Tibial artery (tissue), 4 donors: ENCODE measurements at regions not wholly inside any gene's neighbourhood (a gene's known extent, or its start where the extent isn't known, plus 50 kb on each side); places are given as distances from the start of the nearest gene placed in this dataset.

Source experiments
- DNase-seq, 2 donors: peaks; one replicate each; pipeline ENCODE4 v3.0.0-alpha.2; 2019
- H3K27ac ChIP-seq, 2 donors: fragments of 200-600 bp; sonication (generic) in 1 of 2; 1 replicate in 1 of 2; 2 replicates in 1 of 2; pipeline ENCODE4 v1.5.1; 2018 to 2019; ENCODE audit warnings: mild to moderate bottlenecking in 1 of 2
- H3K27me3 ChIP-seq, 2 donors: fragments of 200-600 bp; sonication (generic) in 1 of 2; one replicate each; pipeline versions ENCODE4 v1.5.1 to v1.6.0; 2016 to 2019
- H3K36me3 ChIP-seq, 3 donors: fragments of 200-600 bp; sonication (generic) in 2 of 3; one replicate each; pipeline ENCODE4 v1.5.1; 2016 to 2019; ENCODE audit warnings: mild to moderate bottlenecking in 2 of 3
- H3K4me1 ChIP-seq, 4 donors: fragments of 200-600 bp; sonication (generic) in 2 of 4; 1 replicate in 3 of 4; 2 replicates in 1 of 4; pipeline ENCODE4 v1.5.1; 2016 to 2019
- H3K4me3 ChIP-seq, 2 donors: fragments of 200-600 bp; sonication (generic) in 1 of 2; 1 replicate in 1 of 2; 2 replicates in 1 of 2; pipeline ENCODE4 v1.5.1; 2018 to 2019; ENCODE audit warnings: mild to moderate bottlenecking in 2 of 2
- H3K9me3 ChIP-seq, 3 donors: fragments of 200-600 bp; sonication (generic) in 1 of 3; one replicate each; pipeline ENCODE4 v1.5.1; 2016 to 2019
- CTCF ChIP-seq, 2 experiments: fragments of 200-600 bp in 1 of 2; fragments of 450-650 bp in 1 of 2; IDR thresholded peaks; one replicate each; pipeline ENCODE4 v1.5.1; 2017 to 2019; ENCODE audit warnings: antibody characterized with exemption in 2 of 2, mild to moderate bottlenecking in 1 of 2, moderate library complexity in 1 of 2
- intact Hi-C: fragments of 100-400 bp; cut with DNase I; formaldehyde crosslinking; loops from one replicate; pipeline ENCODE4 v1.15.0; 2023; ENCODE audit warnings: low total_unique reads

- no peak for DNase-seq
- TF ChIP-seq CTCF (IDR thresholded peaks at IDR 0.05) = no peak
- intact Hi-C loops = no loop called here
- no peak overlapping the region for H3K4me3 ChIP-seq
- H3K9me3 ChIP-seq = peaks cover 0 to 6% (median 0%) of the 10 kb centered on the region in 3 donors
- no peak overlapping the region for H3K27ac ChIP-seq
- no peaks in the 10 kb centered on the region for H3K27me3 ChIP-seq
- H3K4me1 ChIP-seq = peaks cover 0 to 8% (median 7%) of the 10 kb centered on the region in 4 donors
- peaks cover 0 to 11% (median 0%) of the 10 kb centered on the region in 3 donors for H3K36me3 ChIP-seq
These were observed 62.6 kb downstream of the RIN2 start for GRCh38 chr20:19820555-19821211.

- no peak for TF ChIP-seq CTCF (IDR thresholded peaks at IDR 0.05)
- no peak for DNase-seq
These were observed 63.5 kb downstream of the RIN2 start for GRCh38 chr20:19821606-19822005.

GRCh38 chr20:19823216-19823615, 65.2 kb downstream of the RIN2 start:
- H3K27me3 ChIP-seq = no peaks in the 10 kb centered on the region
- H3K4me1 ChIP-seq = no peaks in the 10 kb centered on the region
- peaks cover 0 to 6% (median 0%) of the 10 kb centered on the region in 3 donors for H3K9me3 ChIP-seq
- TF ChIP-seq CTCF (IDR thresholded peaks at IDR 0.05) = no peak
- no peak for DNase-seq
- H3K36me3 ChIP-seq = peaks cover 0 to 11% (median 0%) of the 10 kb centered on the region in 3 donors
- no peak overlapping the region for H3K4me3 ChIP-seq
- intact Hi-C loops = no loop called here
- H3K27ac ChIP-seq = no peak overlapping the region

More at GRCh38 chr20:19821606-19822005, 63.5 kb downstream of the RIN2 start:
- Histone ChIP-seq H3K9me3 (peaks cover 0 to 6% (median 0%) of the 10 kb centered on the region in 3 donors), H3K27me3 (no peaks in the 10 kb centered on the region), H3K4me3 (no peak overlapping the region), H3K27ac (no peak overlapping the region), H3K4me1 (no peaks in the 10 kb centered on the region), H3K36me3 (peaks cover 0 to 11% (median 0%) of the 10 kb centered on the region in 3 donors)
- intact Hi-C loops = no loop called here

GRCh38 chr20:19823971-19824370, 65.9 kb downstream of the RIN2 start:
- intact Hi-C loops = no loop called here
- Histone ChIP-seq H3K36me3 (peaks cover 0 to 10% (median 0%) of the 10 kb centered on the region in 3 donors), H3K4me3 (no peak overlapping the region), H3K27ac (no peak overlapping the region), H3K4me1 (no peaks in the 10 kb centered on the region), H3K9me3 (peaks cover 0 to 3% (median 0%) of the 10 kb centered on the region in 3 donors), H3K27me3 (no peaks in the 10 kb centered on the region)
- DNase-seq = no peak
- TF ChIP-seq CTCF (IDR thresholded peaks at IDR 0.05) = no peak

GRCh38 chr20:19824861-19825260, 66.8 kb downstream of the RIN2 start:
- intact Hi-C loops = no loop called here
- Histone ChIP-seq H3K4me1 (no peaks in the 10 kb centered on the region), H3K27ac (no peak overlapping the region), H3K9me3 (no peaks in the 10 kb centered on the region), H3K36me3 (peaks cover 0 to 5% (median 0%) of the 10 kb centered on the region in 3 donors), H3K27me3 (no peaks in the 10 kb centered on the region), H3K4me3 (no peak overlapping the region)
- no peak for TF ChIP-seq CTCF (IDR thresholded peaks at IDR 0.05)
- DNase-seq = no peak
